Body of pancreas (tissue), 4 donors: ENCODE measurements at regions not wholly inside any gene's neighbourhood (a gene's known extent, or its start where the extent isn't known, plus 50 kb on each side); places are given as distances from the start of the nearest gene placed in this dataset.

Experiments used
- CTCF ChIP-seq, 7 experiments: fragments of 450-650 bp in 4 of 7; fragments of 200-600 bp in 3 of 7; sonication (generic) in 3 of 7; IDR thresholded peaks; one replicate each; pipeline ENCODE4 v1.5.1; 2016 to 2019; ENCODE audit warnings: antibody characterized with exemption in 7 of 7
- POLR2A ChIP-seq, 3 donors: fragments of 450-650 bp; IDR thresholded peaks; one replicate each; pipeline ENCODE4 v1.6.1; 2016; ENCODE audit warnings: antibody characterized with exemption in 3 of 3, mild to moderate bottlenecking in 2 of 3

- TF ChIP-seq CTCF (IDR thresholded peaks at IDR 0.05) (no peak), POLR2A (IDR thresholded peaks at IDR 0.05) (no peak)
Observed at GRCh38 chr5:74542482-74542881, 98.0 kb downstream of the ENC1 start.
